Brain microvascular endothelial cell (primary cell): ENCODE measurements at regions not wholly inside any gene's neighbourhood (a gene's known extent, or its start where the extent isn't known, plus 50 kb on each side); places are given as distances from the start of the nearest gene placed in this dataset.
A peak's percentile ranks its signal among the peaks of the same experiment; 100 is the strongest.

Experiments used
- DNase-seq: peaks from one replicate; pipeline ENCODE4 v3.0.0-alpha.2; 2020
- H3K27ac ChIP-seq: fragments of 250-450 bp; sonication (Bioruptor Pico); 2 replicates; pipeline ENCODE4 v1.5.1; 2020; ENCODE audit warnings: mild to moderate bottlenecking, moderate library complexity
- H3K27me3 ChIP-seq: fragments of 250-450 bp; sonication (Bioruptor Pico); replicated peaks from 2 replicates; pipeline ENCODE4 v1.5.1; 2020; ENCODE audit warnings: mild to moderate bottlenecking
- H3K36me3 ChIP-seq: fragments of 250-450 bp; sonication (Bioruptor Pico); replicated peaks from 2 replicates; pipeline ENCODE4 v1.5.1; 2020; ENCODE audit warnings: mild to moderate bottlenecking
- H3K4me3 ChIP-seq: 2 replicates; pipeline ENCODE4 v1.5.1; 2011; ENCODE audit warnings: low read depth, mild to moderate bottlenecking, control low read depth, low read length, moderate library complexity
- in situ Hi-C: cut with HindIII; loops from 2 replicates; pipeline ENCODE4 v1.10.0; 2017; ENCODE audit warnings: low sequenced_read_pairs, low pct_ligation_motif_present
- TF ChIP-seq, protein P1 (sequence below): IDR thresholded peaks from 2 replicates; pipeline ENCODE4 v1.5.1; 2011; ENCODE audit warnings: low read depth, mild to moderate bottlenecking, moderate library complexity, low read length, control low read depth, inconsistent platforms; ENCODE audit errors: missing control alignments

GRCh38 chr3:79922633-79923032 is 154.8 kb upstream of the ROBO1 start:
- TF ChIP-seq, protein P1, sequence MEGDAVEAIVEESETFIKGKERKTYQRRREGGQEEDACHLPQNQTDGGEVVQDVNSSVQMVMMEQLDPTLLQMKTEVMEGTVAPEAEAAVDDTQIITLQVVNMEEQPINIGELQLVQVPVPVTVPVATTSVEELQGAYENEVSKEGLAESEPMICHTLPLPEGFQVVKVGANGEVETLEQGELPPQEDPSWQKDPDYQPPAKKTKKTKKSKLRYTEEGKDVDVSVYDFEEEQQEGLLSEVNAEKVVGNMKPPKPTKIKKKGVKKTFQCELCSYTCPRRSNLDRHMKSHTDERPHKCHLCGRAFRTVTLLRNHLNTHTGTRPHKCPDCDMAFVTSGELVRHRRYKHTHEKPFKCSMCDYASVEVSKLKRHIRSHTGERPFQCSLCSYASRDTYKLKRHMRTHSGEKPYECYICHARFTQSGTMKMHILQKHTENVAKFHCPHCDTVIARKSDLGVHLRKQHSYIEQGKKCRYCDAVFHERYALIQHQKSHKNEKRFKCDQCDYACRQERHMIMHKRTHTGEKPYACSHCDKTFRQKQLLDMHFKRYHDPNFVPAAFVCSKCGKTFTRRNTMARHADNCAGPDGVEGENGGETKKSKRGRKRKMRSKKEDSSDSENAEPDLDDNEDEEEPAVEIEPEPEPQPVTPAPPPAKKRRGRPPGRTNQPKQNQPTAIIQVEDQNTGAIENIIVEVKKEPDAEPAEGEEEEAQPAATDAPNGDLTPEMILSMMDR = no peak
- no peak overlapping the region for H3K4me3 ChIP-seq
- in situ Hi-C loops = no loop called here
- no peak for DNase-seq
- no peaks in the 10 kb centered on the region for H3K36me3 ChIP-seq
- H3K27ac ChIP-seq = no peak overlapping the region
- H3K27me3 ChIP-seq = no peaks in the 10 kb centered on the region

- DNase-seq = no peak
- Histone ChIP-seq H3K4me3 (no peak overlapping the region), H3K27me3 (no peaks in the 10 kb centered on the region), H3K36me3 (no peaks in the 10 kb centered on the region), H3K27ac (no peak overlapping the region)
- in situ Hi-C loops = no loop called here
- TF ChIP-seq, protein P1 = no peak
Observed at GRCh38 chr3:79917561-79917960, 149.8 kb upstream of the ROBO1 start.

DNA sequence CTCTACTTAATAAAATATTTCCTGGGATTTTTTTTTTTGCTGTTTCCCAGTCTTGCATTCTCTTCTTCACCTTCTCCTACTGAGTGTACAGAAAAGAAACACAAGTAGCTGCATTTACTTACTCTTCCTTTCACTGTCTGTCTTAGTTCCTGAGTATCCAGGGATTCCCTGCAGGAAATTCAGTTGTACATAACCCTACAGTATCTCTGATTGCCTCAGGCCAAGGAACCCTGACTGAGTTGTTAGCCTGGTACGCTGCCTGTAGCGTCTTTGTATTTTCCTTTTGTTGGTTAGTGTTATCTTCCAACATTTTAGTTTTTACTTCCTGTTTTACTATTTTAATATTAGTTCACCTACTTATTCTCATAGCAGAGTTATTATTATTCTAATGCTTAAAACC is 142.5 kb upstream of the ROBO1 start:
- TF ChIP-seq, protein P1 = no peak
- no peak overlapping the region for H3K4me3 ChIP-seq

DNA sequence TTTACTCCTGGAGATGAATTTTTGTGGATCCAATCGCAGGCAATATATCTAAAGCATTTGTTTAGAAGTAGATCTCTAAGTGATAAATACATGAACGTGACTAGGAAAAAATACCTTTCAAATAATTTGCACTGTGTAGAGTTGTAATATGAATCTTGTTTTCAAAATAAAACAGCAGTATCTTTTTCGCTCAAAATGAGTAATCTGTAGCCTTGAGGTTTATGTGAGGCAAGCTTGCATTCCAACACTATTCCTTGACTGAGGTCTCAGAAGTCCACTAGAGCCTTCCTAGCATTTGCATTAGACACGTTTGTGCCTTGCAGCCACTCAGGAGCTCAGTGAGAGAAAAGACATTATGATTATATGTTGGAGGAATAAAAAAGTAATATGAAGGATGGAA is 138.3 kb upstream of the ROBO1 start:
- peak; percentile 24 for DNase-seq
- no peak overlapping the region for H3K27ac ChIP-seq
- H3K27me3 ChIP-seq = no peaks in the 10 kb centered on the region
- in situ Hi-C loops = no loop called here
- no peaks in the 10 kb centered on the region for H3K36me3 ChIP-seq
- TF ChIP-seq, protein P1 = no peak
- H3K4me3 ChIP-seq = no peak overlapping the region

More for the DNA sequence above, 142.5 kb upstream of the ROBO1 start:
- Histone ChIP-seq H3K27me3 (no peaks in the 10 kb centered on the region), H3K36me3 (no peaks in the 10 kb centered on the region), H3K27ac (no peak overlapping the region)
- no peak for DNase-seq
- in situ Hi-C loops = no loop called here

DNA sequence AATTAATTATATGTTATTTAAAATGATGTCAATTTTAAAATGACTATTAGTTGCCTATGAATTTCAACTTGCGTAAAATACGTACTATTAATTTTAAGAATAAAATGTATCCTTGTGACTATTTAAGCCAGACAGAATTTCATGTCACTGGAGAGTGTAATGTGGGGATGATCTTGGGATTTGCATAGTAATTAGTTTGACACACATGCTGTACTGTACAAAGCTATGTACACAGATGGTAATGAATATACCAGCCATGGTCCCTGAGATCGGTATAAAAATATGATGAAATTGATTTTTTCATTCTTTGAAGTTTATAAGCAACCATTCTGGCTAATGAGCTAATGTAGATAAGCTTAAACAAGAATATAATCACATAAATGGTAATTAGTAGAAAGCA is 134.4 kb upstream of the ROBO1 start:
- no peaks in the 10 kb centered on the region for H3K27me3 ChIP-seq
- no peak overlapping the region for H3K4me3 ChIP-seq
- TF ChIP-seq, protein P1 = no peak
- no peaks in the 10 kb centered on the region for H3K36me3 ChIP-seq
- no peak overlapping the region for H3K27ac ChIP-seq
- DNase-seq = no peak
- in situ Hi-C loops = no loop called here

- DNase-seq = no peak
- Histone ChIP-seq H3K27me3 (no peaks in the 10 kb centered on the region), H3K27ac (no peak overlapping the region), H3K4me3 (no peak overlapping the region), H3K36me3 (no peaks in the 10 kb centered on the region)
- in situ Hi-C loops = no loop called here
- TF ChIP-seq, protein P1 = no peak
Observed at GRCh38 chr3:79898907-79899306, 131.1 kb upstream of the ROBO1 start.
